CD4-positive, alpha-beta T cell treated with Interferon alpha-2 for 1 hour (primary cell): ENCODE measurements at regions not wholly inside any gene's neighbourhood (a gene's known extent, or its start where the extent isn't known, plus 50 kb on each side); places are given as distances from the start of the nearest gene placed in this dataset.
"Not testable (repeated sequence)": the region's sequence is repeated elsewhere in the genome, so short reads cannot be mapped to it uniquely, and the experiment has no call there.

Experiments
- DNase-seq, 2 donors: peaks; one replicate each; pipeline ENCODE4 v3.0.0-alpha.2; 2020 to 2022

DNA sequence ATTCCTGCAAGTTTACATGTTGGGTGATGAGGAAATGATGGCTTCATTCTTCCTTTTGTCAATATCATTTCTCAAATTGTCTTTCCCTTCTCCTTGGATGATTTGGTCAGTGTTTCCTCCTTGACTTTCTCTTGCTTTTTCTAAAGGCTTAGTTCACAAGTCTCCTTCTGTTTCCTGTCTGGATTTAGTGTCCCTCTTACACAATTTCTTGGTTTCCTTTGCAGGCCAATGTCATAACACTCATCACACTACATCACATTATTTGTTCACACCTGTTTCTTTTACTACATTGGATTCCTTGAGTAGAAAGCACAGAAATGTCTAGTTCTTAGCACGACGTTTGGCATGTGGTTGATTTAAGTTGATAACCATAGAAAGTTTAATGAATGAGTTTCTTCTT lies 490.7 kb downstream of the TDRD3 start:
- DNase-seq: no peak

DNA sequence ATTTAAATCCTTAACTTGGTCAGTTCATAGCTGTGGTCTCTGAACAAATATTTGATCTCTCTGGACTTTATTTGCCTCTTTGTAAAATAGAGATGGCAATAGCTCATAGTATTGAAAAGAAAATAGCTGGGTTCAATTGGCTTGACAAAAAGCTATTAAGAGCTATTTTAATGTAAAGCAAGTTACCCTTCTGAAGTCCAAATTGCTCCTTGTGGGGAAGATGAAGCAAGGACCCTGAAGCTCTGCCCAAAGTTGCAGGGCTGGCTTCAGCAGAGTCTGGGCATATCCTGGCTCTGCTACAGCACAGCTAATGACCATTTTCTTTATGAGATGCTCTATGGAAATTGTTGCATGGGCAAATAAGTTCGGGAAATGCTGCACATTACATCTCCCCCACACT lies 484.5 kb downstream of the TDRD3 start:
- no peak for DNase-seq

- no peak for DNase-seq
Observed at GRCh38 chr13:60873116-60873515, 476.1 kb downstream of the TDRD3 start.

- DNase-seq: no peak
Observed at GRCh38 chr13:60869941-60870613, 473.1 kb downstream of the TDRD3 start.

- DNase-seq: no peak
Observed at GRCh38 chr13:60869225-60869624, 472.2 kb downstream of the TDRD3 start.

- DNase-seq: no peak
Observed at GRCh38 chr13:60862036-60862435, 465.0 kb downstream of the TDRD3 start.

- no peak for DNase-seq
Observed at GRCh38 chr13:60857698-60858097, 460.7 kb downstream of the TDRD3 start.

GRCh38 chr13:60852886-60853285 lies 455.9 kb downstream of the TDRD3 start:
- DNase-seq: no peak

GRCh38 chr13:60851378-60851777 lies 454.4 kb downstream of the TDRD3 start:
- DNase-seq: no peak

- DNase-seq: no peak
Observed at GRCh38 chr13:60850526-60850925, 453.5 kb downstream of the TDRD3 start.

GRCh38 chr13:60838581-60838980 lies 441.6 kb downstream of the TDRD3 start:
- no peak for DNase-seq

GRCh38 chr13:60837806-60838205 lies 440.8 kb downstream of the TDRD3 start:
- DNase-seq: no peak

- no peak for DNase-seq
Observed at GRCh38 chr13:60836821-60837220, 439.8 kb downstream of the TDRD3 start.

DNA sequence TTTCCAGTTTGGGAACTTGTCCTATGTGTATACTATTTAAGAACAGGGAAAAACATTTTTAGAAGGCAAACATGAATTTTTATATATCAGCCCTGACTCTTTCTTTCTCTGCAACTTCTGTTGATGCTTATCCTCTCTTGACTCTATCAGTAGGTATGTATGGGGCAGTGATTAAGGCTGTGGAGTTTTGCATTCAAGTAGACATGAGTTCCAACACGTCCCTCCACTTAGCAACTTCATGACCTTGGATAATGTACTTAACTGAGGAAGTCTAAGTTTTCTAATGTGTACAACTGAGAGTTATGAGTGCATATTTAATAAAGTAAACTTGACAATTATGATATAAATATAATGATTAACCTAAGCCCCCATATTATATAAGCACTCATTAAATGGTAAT lies 414.6 kb downstream of the TDRD3 start:
- DNase-seq: no peak

GRCh38 chr13:60805640-60806039 lies 408.6 kb downstream of the TDRD3 start:
- not testable (repeated sequence) for DNase-seq

DNA sequence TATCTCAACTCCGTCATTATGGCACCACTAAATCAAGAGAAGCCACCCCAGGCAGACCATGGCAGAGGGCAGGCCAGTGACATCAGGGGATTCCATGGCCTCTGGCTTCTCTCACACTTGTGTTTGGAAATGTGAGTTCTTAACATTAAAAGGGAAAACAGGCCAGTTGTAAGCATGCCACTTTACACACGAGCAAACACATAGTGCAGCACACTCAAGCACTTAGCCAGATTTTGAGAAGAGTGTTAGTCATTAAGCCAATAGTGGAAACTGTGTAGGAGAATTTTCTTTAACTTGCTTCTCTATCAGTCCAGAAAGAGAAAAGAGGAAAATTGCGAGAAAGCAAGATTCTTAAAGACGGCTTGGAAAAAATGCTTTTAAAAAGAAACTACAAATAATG lies 401.5 kb downstream of the TDRD3 start:
- no peak for DNase-seq

DNA sequence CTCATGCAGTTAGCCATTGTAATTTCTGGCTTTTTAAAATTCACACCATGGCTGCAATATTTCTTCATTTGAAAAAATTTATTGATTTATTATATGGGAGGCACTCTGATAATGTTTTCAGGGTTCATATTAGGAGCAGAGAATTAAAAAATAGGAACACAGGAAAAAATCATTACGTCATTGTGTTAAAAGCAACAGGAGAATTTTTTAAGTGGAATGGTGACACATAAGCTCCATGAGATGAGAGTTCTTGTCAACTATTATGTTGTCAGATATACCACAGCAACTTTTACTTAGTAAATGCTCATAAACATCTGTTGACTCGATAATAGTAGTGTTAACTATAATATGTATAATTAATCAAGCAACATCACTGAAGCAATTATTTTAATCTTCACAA lies 400.1 kb downstream of the TDRD3 start:
- no peak for DNase-seq

DNA sequence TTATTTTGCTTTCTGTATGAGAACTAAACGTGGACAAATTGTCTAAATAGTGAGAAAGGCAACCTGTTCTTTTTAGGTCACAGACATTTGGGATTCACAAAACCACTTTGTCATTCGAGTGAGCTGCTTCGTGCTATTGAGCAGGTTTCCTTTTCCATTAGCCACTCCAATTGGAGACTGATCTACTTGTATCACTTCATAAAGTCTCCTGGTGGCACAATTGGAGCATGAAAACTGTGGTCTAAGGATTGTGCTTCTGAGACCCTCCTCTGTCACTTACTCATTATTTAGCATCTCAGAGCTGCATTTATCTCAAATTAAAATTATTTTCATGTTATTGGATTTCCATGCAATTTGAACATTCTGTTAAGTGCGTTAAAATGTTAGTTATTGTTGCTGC lies 397.7 kb downstream of the TDRD3 start:
- no peak for DNase-seq

DNA sequence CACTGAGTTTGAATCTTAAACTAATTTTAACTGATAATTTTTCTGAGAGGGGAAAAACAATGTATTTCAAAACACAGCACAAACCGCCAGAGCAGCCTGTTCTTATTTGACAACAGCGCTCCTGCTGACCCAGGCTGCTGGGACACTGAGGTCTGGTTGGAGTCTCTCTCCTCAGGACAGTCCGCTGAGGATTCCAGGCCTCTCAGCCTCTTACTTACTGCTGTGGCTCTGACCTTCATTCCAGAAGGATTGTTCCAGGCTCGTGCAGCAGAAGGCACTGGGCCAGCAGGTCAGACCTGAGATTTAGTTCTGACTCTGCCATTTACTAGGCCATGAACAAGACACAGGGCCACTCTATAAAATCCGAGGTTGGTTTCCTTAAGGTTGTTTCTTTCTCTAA lies 393.6 kb downstream of the TDRD3 start:
- DNase-seq: no peak

GRCh38 chr13:60788156-60788829 lies 391.3 kb downstream of the TDRD3 start:
- DNase-seq: no peak

DNA sequence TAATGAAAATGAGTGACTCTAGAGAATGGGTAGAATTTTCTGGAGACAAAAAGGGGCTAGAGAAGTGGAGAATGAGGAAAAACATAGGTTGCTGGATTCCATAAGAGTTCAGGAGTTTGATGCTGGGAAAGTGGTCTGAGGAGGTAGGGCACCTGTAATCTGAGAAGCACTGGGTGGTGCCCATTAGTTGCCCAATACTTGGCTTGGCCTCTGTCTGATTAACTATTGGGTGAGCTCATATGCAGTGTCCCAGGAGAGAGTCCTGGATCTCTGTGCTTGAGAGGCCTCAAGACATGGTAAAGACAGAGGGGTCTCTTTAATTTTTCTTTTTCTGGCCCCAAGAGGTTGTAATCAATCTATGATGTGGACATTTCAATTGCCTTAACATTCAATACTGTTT lies 390.1 kb downstream of the TDRD3 start:
- DNase-seq: no peak

DNA sequence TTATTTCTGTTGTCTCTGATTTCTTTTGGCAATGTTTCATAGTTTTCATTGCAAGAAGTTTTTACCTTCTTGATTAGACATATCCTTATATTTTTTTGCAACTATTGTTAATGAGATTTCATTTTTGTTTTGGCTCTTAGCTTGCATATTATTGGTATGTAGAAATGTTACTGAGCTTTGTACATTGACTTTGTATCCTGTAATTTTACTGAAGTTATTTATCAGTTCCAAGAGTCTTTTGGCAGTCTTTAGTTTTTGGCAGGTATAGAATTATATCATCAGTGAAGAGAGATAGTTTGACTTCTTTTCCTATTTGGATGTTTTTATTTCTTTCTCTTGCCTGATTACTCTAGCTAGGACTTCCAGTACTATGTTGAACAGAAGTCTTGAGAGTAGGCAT lies 375.7 kb downstream of the TDRD3 start:
- no peak for DNase-seq

GRCh38 chr13:60765700-60766411 lies 368.8 kb downstream of the TDRD3 start:
- no peak for DNase-seq

- DNase-seq: no peak
Observed at GRCh38 chr13:60759499-60759898, 362.5 kb downstream of the TDRD3 start.
